B cell (primary cell): ENCODE measurements at regions not wholly inside any gene's neighbourhood (a gene's known extent, or its start where the extent isn't known, plus 50 kb on each side); places are given as distances from the start of the nearest gene placed in this dataset.

Experiments
- ATAC-seq: fragments of 200-7000 bp; cut with Tn5 transposase; one replicate; pipeline ENCODE4 v1.10.0; 2021; ENCODE audit warnings: low read depth, mild to moderate bottlenecking, moderate number of reproducible peaks, moderate library complexity
- CTCF ChIA-PET: fragments of 350-600 bp; sonication (Branson Sonifier 250); formaldehyde crosslinking; loops from one replicate; lab custom pipeline; 2021; ENCODE audit warnings: antibody characterized with exemption, inconsistent platforms; lab: Charles Lee
- POLR2A ChIA-PET: fragments of 350-600 bp; sonication (Branson Sonifier 250); formaldehyde crosslinking; loops from one replicate; lab custom pipeline; 2021; ENCODE audit warnings: antibody characterized with exemption; lab: Charles Lee
- DNase-seq: peaks from one replicate; pipeline ENCODE4 v3.0.0; 2013
- H2AFZ ChIP-seq: 2 replicates; pipeline ENCODE4 v1.6.1; 2012; ENCODE audit warnings: mild to moderate bottlenecking, low read depth, low read length; ENCODE audit not compliant: insufficient read depth, poor library complexity, severe bottlenecking
- H3K27ac ChIP-seq, 2 donors: 1 replicate in 1 of 2; 2 replicates in 1 of 2; pipeline ENCODE4 v1.5.1; 2012 to 2013; ENCODE audit warnings: low read length in 2 of 2, mild to moderate bottlenecking in 2 of 2, moderate library complexity in 1 of 2
- H3K27me3 ChIP-seq, 4 experiments: fragments of 200-600 bp in 1 of 4; sonication (generic) in 1 of 4; replicated peaks in 1 of 4; 1 replicate in 2 of 4; 2 replicates in 2 of 4; pipeline versions ENCODE4 v1.6.1 to v1.7.0; 2013 to 2016; ENCODE audit warnings: low read length in 3 of 4, mild to moderate bottlenecking in 2 of 4, mixed read lengths in 1 of 4, moderate library complexity in 1 of 4; ENCODE audit not compliant: insufficient read depth in 4 of 4, control insufficient read depth in 3 of 4; ENCODE audit errors: control extremely low read depth in 1 of 4
- H3K36me3 ChIP-seq, 2 experiments: replicated peaks in 1 of 2; 1 replicate in 1 of 2; 2 replicates in 1 of 2; pipeline versions ENCODE4 v1.6.1 to v1.7.1; 2013; ENCODE audit warnings: low read length in 1 of 2; ENCODE audit not compliant: insufficient read depth in 2 of 2, control insufficient read depth in 1 of 2; ENCODE audit errors: control extremely low read depth in 1 of 2, extremely low read depth in 1 of 2
- H3K4me1 ChIP-seq, 2 donors: fragments of 200-600 bp in 1 of 2; sonication (generic) in 1 of 2; 1 replicate in 1 of 2; 2 replicates in 1 of 2; pipeline versions ENCODE4 v1.5.1 to v1.6.1; 2013 to 2017; ENCODE audit warnings: low read length in 2 of 2; ENCODE audit not compliant: control insufficient read depth in 2 of 2, insufficient read depth in 2 of 2
- H3K4me2 ChIP-seq: replicated peaks from 2 replicates; pipeline ENCODE3; 2012; ENCODE audit warnings: mild to moderate bottlenecking, low read depth, low read length; ENCODE audit not compliant: poor library complexity, severe bottlenecking
- H3K4me3 ChIP-seq, 5 experiments: fragments of 200-600 bp in 1 of 5; sonication (generic) in 1 of 5; 1 replicate in 3 of 5; 2 replicates in 2 of 5; pipeline versions ENCODE4 v1.5.1 to v1.7.0; 2011 to 2016; ENCODE audit warnings: low read length in 4 of 5, mild to moderate bottlenecking in 4 of 5, low read depth in 2 of 5, control low read depth in 1 of 5, moderate library complexity in 1 of 5; ENCODE audit not compliant: insufficient read depth in 1 of 5; ENCODE audit errors: control extremely low read depth in 1 of 5, extremely low read depth in 1 of 5
- H3K79me2 ChIP-seq: fragments of 200-600 bp; sonication (generic); one replicate; pipeline ENCODE4 v1.6.0; 2016; ENCODE audit warnings: low read length; ENCODE audit not compliant: control insufficient read depth, insufficient read depth
- H3K9ac ChIP-seq: fragments of 200-600 bp; sonication (generic); 2 replicates; pipeline ENCODE4 v1.6.1; 2017; ENCODE audit warnings: mild to moderate bottlenecking, low read length, moderate library complexity
- H3K9me3 ChIP-seq, 3 donors: one replicate each; pipeline versions ENCODE4 v1.6.1 to v1.7.1; 2013; ENCODE audit warnings: low read length in 2 of 3; ENCODE audit not compliant: control insufficient read depth in 2 of 3, insufficient read depth in 1 of 3; ENCODE audit errors: control extremely low read depth in 1 of 3
- H4K20me1 ChIP-seq: 2 replicates; pipeline ENCODE4 v1.6.0; 2012; ENCODE audit warnings: mild to moderate bottlenecking, low read length; ENCODE audit not compliant: insufficient read depth, control insufficient read depth, poor library complexity, severe bottlenecking
- H3K27ac Mint-ChIP-seq: one replicate; pipeline ENCODE4 v1.8.0; 2021; ENCODE audit warnings: mixed read lengths
- H3K27me3 Mint-ChIP-seq: one replicate; pipeline ENCODE4 v1.8.0; 2021; ENCODE audit warnings: mixed read lengths
- H3K4me1 Mint-ChIP-seq: one replicate; pipeline ENCODE4 v1.8.0; 2021; ENCODE audit warnings: mixed read lengths
- H3K4me3 Mint-ChIP-seq: one replicate; pipeline ENCODE4 v1.8.0; 2021; ENCODE audit warnings: mixed read lengths
- H3K9me3 Mint-ChIP-seq: one replicate; pipeline ENCODE4 v1.8.0; 2022; ENCODE audit warnings: mixed read lengths; ENCODE audit not compliant: insufficient read depth
- CTCF ChIP-seq: fragments of 200-600 bp; IDR thresholded peaks from one replicate; pipeline ENCODE4 v1.8.0; 2022; ENCODE audit warnings: antibody characterized with exemption, mild to moderate bottlenecking
- EZH2 ChIP-seq: IDR thresholded peaks from 2 replicates; pipeline ENCODE4 v1.6.1; 2012; ENCODE audit warnings: borderline replicate concordance, low read depth, mild to moderate bottlenecking, moderate library complexity, low read length; ENCODE audit not compliant: insufficient read depth, poor library complexity, severe bottlenecking
- WGBS: methylation state at CpG from one replicate; pipeline ENCODE4 v1.1.5; 2013; ENCODE audit warnings: missing lambda C conversion rate; ENCODE audit not compliant: insufficient coverage; 5-methylcytosine and 5-hydroxymethylcytosine counted together
- intact Hi-C: fragments of 100-400 bp; cut with micrococcal nuclease; formaldehyde crosslinking; loops from one replicate; pipeline ENCODE4 v1.10.0; 2022

- intact Hi-C loops, result no loop called here
- ATAC-seq, result no peak
- POLR2A ChIA-PET, result no interaction called here
Measured at GRCh38 chr3:22257252-22257651, 506.2 kb upstream of the ZNF385D start.

GRCh38 chr3:22262386-22262785 is 511.4 kb upstream of the ZNF385D start:
- Histone ChIP-seq H2AFZ (no peak overlapping the region), H3K27ac (no peak overlapping the region), H3K9me3 (no peaks in the 10 kb centered on the region), H3K4me1 (no peaks in the 10 kb centered on the region), H3K27me3 (no peaks in the 10 kb centered on the region), H3K9ac (no peak overlapping the region), H4K20me1 (no peaks in the 10 kb centered on the region), H3K4me2 (no peak overlapping the region), H3K36me3 (no peaks in the 10 kb centered on the region), H3K79me2 (no peaks in the 10 kb centered on the region), H3K4me3 (no peak overlapping the region)
- TF ChIP-seq CTCF, result no peak
- no peak for TF ChIP-seq EZH2
- Mint-ChIP-seq H3K4me1 (no peaks in the 10 kb centered on the region), H3K4me3 (no peak overlapping the region), H3K27me3 (no peaks in the 10 kb centered on the region), H3K27ac (no peak overlapping the region), H3K9me3 (no peaks in the 10 kb centered on the region)
- no CpG with 5 or more reads among the region's 2 CpGs for WGBS
- CTCF ChIA-PET, result no interaction called here
- intact Hi-C loops, result no loop called here
- POLR2A ChIA-PET, result no interaction called here
- DNase-seq, result no peak
- no peak for ATAC-seq

More at GRCh38 chr3:22257252-22257651, 506.2 kb upstream of the ZNF385D start:
- H3K4me3 Mint-ChIP-seq, result no peak overlapping the region
- H4K20me1 ChIP-seq, result no peaks in the 10 kb centered on the region
- H3K9me3 ChIP-seq, result no peaks in the 10 kb centered on the region
- no peaks in the 10 kb centered on the region for H3K79me2 ChIP-seq
- 67% methylated on average over 1 of the region's 2 CpGs for WGBS
- CTCF ChIA-PET, result no interaction called here
- H3K9ac ChIP-seq, result no peak overlapping the region
- no peak overlapping the region for H3K27ac ChIP-seq
- no peaks in the 10 kb centered on the region for H3K27me3 Mint-ChIP-seq
- H3K9me3 Mint-ChIP-seq, result no peaks in the 10 kb centered on the region
- TF ChIP-seq CTCF, result no peak
- no peak for TF ChIP-seq EZH2
- no peak overlapping the region for H3K4me3 ChIP-seq
- H3K4me1 Mint-ChIP-seq, result no peaks in the 10 kb centered on the region
- H3K4me2 ChIP-seq, result no peak overlapping the region
- no peaks in the 10 kb centered on the region for H3K36me3 ChIP-seq
- H3K27me3 ChIP-seq, result no peaks in the 10 kb centered on the region
- no peaks in the 10 kb centered on the region for H3K4me1 ChIP-seq
- no peak overlapping the region for H3K27ac Mint-ChIP-seq
- H2AFZ ChIP-seq, result no peak overlapping the region
- DNase-seq, result no peak
